HG02759 (cell line): ENCODE measurements at regions not wholly inside any gene's neighbourhood (a gene's known extent, or its start where the extent isn't known, plus 50 kb on each side); places are given as distances from the start of the nearest gene placed in this dataset.

ENCODE experiments used
- ATAC-seq: cut with Tn5 transposase; IDR thresholded peaks from one replicate; pipeline ENCODE4 v1.9.1; 2021; ENCODE audit warnings: mild to moderate bottlenecking, moderate library complexity; ENCODE audit not compliant: unreplicated experiment

- ATAC-seq, result no peak
Measured at GRCh38 chr4:180861651-180862050, 1381.6 kb upstream of the TENM3 start.

- no peak for ATAC-seq
Measured at GRCh38 chr4:180866933-180867643, 1376.1 kb upstream of the TENM3 start.

- no peak for ATAC-seq
Measured at GRCh38 chr4:180870623-180871022, 1372.6 kb upstream of the TENM3 start.

DNA sequence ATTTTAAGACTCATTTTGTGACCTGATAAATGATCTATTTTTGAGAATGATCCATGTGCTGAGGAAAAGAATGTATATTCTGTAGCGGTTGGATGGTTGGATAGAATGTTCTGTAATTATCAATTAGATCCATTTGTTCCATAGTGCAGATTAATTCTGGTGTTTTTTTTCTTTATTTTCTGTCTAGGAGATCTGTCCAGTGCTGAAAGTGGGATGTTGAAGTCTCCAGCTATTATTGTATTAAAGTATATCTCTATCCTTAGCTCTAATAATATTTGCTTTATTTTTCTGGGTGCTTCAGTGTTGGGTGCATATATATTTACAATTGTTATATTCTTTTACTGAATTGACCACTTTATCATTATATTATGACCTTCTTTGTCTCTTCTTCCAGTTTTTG lies 1344.9 kb upstream of the TENM3 start:
- no peak for ATAC-seq

- no peak for ATAC-seq
Measured at GRCh38 chr4:180900781-180901180, 1342.4 kb upstream of the TENM3 start.

- ATAC-seq, result no peak
Measured at GRCh38 chr4:180909279-180909678, 1333.9 kb upstream of the TENM3 start.

DNA sequence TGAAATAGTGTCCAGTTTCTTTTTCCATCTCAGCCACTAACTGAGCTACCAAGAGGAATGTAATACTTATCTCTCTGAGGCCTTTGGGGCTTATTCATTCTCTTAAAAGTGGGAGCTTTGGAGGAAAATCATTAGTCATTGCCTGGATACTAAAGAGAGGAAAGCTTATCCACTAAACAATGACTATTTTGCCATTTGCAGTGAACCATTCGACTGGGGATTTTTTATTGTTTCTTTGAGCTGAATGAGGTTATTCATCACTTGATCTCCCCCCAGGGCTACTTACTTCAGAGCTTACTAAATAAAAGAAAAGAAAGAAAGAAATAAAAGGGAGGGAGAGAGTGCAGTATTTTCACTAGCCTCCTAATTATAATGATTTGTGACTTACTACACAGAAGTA lies 1329.5 kb upstream of the TENM3 start:
- no peak for ATAC-seq

DNA sequence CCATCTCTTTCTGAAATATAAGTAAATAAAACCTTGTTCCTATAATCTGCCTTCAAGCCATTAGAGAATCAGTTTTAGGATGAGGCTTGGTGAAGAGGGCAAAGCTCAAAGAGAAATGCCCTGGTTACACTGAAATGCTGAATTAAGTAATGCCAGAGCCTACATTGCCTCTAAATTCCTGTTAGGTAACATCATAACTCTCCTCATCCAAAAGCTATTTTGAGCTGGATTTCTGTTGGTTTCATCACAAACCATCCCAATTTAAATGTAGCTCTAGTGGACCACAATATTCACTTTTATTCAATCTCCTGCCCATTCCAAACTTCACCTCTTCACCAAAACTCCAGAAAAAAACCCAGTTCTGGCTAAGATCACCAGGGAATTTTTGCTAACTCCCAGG lies 1319.7 kb upstream of the TENM3 start:
- no peak for ATAC-seq

GRCh38 chr4:180925805-180926204 lies 1317.4 kb upstream of the TENM3 start:
- ATAC-seq, result no peak

GRCh38 chr4:180926277-180926676 lies 1316.9 kb upstream of the TENM3 start:
- no peak for ATAC-seq

GRCh38 chr4:180932370-180933001 lies 1310.7 kb upstream of the TENM3 start:
- no peak for ATAC-seq

GRCh38 chr4:180937083-180937482 lies 1306.1 kb upstream of the TENM3 start:
- no peak for ATAC-seq

DNA sequence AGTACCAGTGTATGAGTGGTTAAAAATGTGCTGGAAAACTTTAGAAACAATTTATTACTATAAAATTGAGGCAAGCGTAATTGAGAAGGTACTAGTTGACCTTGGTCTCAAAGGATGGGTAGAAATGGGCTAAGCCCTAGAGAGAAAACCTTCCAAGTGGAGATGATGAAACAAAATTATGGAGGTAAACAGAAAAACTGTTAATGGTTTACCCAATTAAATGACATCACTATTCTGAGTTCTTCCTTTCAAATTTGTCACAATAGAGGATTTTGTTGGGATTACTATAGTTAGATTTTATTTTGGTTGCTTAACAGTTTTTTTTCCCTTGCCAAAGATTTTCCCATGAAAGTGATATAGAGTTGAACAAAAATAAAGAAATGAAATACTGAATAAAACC lies 1302.5 kb upstream of the TENM3 start:
- ATAC-seq, result no peak

DNA sequence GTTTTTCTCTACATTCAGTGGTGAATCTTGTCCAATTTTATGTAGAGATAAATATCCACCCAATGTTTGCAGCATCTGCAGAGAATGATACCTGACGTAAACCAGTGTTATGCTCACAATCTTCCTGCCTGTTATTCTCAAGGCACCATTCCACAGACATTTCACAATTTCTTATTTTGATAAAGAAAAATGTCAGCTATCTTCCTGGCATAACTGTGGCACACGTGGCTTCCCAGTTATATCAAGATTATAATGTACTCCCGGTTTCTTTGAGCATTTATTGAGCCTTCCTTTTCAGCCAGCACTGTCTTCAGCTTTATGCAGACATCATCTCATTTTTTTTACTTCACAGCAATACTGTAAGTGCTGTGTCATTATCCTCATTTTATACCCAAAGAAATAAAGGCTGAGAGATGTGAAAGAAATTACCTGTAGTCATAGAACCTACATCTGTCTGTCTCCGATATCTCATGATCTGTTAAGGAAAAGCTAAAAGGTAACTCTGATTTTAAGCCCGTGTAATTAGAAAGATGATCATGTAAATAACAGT lies 1300.8 kb upstream of the TENM3 start:
- ATAC-seq, result no peak

DNA sequence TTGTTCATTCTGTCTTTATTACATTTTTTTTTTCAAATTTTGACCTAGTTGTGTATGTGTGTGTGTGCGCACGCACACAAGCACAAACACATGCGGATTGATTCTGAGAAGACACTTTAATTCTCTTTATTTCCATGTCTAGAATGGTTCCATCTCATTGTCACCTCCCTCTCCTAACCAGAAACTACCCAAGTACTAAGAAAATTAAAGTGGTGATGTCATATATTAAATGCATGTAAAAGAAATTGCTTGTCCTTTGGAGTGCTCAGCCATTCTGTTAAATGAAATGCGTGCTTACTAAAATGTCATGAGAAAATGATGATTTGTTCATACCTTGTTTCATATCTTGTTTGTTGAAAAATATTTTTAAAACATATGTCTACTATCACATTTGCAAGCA lies 1297.0 kb upstream of the TENM3 start:
- ATAC-seq, result no peak

- ATAC-seq, result no peak
Measured at GRCh38 chr4:180947425-180947824, 1295.8 kb upstream of the TENM3 start.

- ATAC-seq, result no peak
Measured at GRCh38 chr4:180949424-180950213, 1293.6 kb upstream of the TENM3 start.

DNA sequence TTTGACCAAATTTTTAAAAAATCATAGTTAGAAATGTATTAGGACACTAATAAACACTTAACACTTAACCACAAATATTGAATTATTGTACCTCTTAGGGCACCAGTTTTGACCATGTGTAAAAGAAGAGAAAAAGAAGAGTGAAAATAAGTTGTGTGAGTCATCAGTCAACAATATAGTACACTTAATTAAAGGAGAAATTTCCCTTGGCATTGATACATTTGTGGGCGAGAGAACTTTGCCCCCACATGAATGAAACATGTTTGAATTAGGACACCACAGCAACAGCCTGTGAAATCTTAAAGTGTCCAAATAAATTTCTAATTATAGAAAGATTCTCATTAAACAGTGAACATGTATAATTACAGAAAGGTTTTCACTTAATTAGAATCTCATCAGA lies 1292.8 kb upstream of the TENM3 start:
- ATAC-seq, result no peak

GRCh38 chr4:180951312-180951711 lies 1291.9 kb upstream of the TENM3 start:
- no peak for ATAC-seq

DNA sequence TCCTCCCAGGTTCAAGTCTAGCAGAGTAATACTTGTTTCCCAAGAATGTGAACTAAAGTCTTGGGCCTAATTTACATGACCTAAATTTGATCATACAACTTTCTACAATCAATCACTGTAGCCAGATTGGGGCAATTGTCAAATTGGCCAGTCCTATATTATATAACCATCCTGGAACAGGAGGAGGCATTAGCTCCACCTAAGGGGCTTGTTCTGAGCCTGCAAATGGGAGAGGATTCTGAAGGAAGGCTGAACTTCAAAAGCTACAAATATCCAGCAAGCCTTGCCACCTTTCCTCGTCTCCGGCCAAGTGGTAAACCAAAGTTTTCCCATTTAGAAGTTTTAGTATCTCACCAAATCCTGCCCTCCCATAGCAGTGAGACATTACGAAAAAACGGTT lies 1289.6 kb upstream of the TENM3 start:
- ATAC-seq, result no peak

- ATAC-seq, result no peak
Measured at GRCh38 chr4:180960743-180961401, 1282.3 kb upstream of the TENM3 start.
